Stimulated activated naive CD8-positive, alpha-beta T cell treated with anti-CD3 and anti-CD28 coated beads, Interleukin-15, amount 100 ng/mL, for 72 hours (primary cell): ENCODE measurements at regions not wholly inside any gene's neighbourhood (a gene's known extent, or its start where the extent isn't known, plus 50 kb on each side); places are given as distances from the start of the nearest gene placed in this dataset.

Source experiments
- ATAC-seq: fragments of 150-1000 bp; cut with Tn5 transposase; 2 replicates; pipeline ENCODE4 v1.10.0; 2021; ENCODE audit warnings: mild to moderate bottlenecking, moderate library complexity
- DNase-seq, 2 donors: peaks; one replicate each; pipeline ENCODE4 v3.0.0; 2021 to 2022
- H3K27ac Mint-ChIP-seq, 2 donors: one replicate each; pipeline ENCODE4 v1.8.0; 2022; ENCODE audit warnings: mild to moderate bottlenecking in 2 of 2, mixed read lengths in 2 of 2, moderate library complexity in 2 of 2
- H3K27me3 Mint-ChIP-seq: one replicate; pipeline ENCODE4 v1.8.0; 2022; ENCODE audit warnings: mixed read lengths
- H3K4me1 Mint-ChIP-seq: one replicate; pipeline ENCODE4 v1.8.0; 2022; ENCODE audit warnings: mild to moderate bottlenecking, mixed read lengths
- H3K4me3 Mint-ChIP-seq, 2 donors: one replicate each; pipeline ENCODE4 v1.8.0; 2022; ENCODE audit warnings: mild to moderate bottlenecking in 2 of 2, mixed read lengths in 2 of 2, moderate library complexity in 1 of 2
- H3K9me3 Mint-ChIP-seq, 2 donors: one replicate each; pipeline ENCODE4 v1.8.0; 2022; ENCODE audit warnings: mixed read lengths in 2 of 2

DNA sequence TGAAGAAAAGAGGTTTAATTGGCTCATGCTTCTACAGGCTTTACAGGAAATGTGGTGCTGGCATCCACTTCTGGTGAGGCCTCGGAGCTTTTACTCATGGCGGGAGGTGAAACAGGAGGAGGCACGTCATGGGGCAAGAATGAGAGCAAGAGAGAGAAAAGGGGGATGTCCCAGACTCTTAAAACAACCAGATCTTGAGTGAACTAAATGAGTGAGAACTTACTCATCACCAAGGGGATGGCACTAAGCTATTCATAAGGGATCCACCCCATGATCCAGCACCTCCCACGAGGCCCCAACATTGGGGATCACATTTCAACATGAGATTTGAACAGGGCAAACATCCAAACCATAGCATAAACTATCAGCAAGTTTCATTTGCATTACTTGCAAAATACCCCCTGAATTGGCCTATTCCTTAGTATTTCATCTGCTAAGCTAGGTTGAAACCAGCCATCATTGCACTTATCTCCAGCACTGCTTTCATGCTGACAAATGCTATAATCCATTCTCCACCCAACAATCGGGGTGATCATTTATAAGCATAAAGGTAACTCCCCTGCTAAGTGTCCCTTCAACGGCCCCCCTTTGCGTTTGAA, 179.0 kb downstream of the NOC3L start:
- H3K27me3 Mint-ChIP-seq: peaks cover 7% of the 10 kb centered on the region
- H3K9me3 Mint-ChIP-seq: peaks cover 0 to 3% of the 10 kb centered on the region in 2 donors
- H3K4me3 Mint-ChIP-seq: no peak overlapping the region
- H3K4me1 Mint-ChIP-seq: no peaks in the 10 kb centered on the region
- no peak overlapping the region for H3K27ac Mint-ChIP-seq
- ATAC-seq (peak; percentile 39), DNase-seq (no peak)

DNA sequence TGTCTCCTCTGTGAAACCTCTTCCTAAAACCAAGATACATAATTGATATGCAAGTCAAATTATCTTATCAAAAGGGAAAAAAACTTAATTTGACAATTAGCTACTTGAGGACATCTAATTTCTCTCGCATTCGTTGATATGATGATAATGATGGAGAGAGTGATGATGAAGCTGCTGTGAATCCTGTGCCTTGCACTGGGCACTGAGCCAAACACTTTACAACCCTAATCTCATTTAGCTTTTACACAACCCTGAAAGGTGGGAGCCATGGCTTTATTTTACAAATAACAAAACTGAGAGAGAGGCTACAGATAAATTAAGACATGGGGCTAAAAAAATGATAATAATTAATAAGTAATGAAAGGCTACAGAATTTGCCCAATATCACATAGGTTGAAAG, 176.0 kb downstream of the NOC3L start:
- Mint-ChIP-seq H3K27me3 (peaks cover 24% of the 10 kb centered on the region), H3K4me3 (no peak overlapping the region)

GRCh38 chr10:94192333-94192732, 170.4 kb downstream of the NOC3L start:
- Mint-ChIP-seq H3K9me3 (peaks cover 0 to 5% of the 10 kb centered on the region in 2 donors), H3K27me3 (peaks cover 17% of the 10 kb centered on the region), H3K27ac (no peak overlapping the region), H3K4me1 (no peaks in the 10 kb centered on the region), H3K4me3 (no peak overlapping the region)
- DNase-seq: no peak
- no peak for ATAC-seq

More for the DNA sequence above, 176.0 kb downstream of the NOC3L start:
- Mint-ChIP-seq H3K4me1 (no peaks in the 10 kb centered on the region), H3K27ac (no peak overlapping the region), H3K9me3 (peaks cover 0 to 8% of the 10 kb centered on the region in 2 donors)
- ATAC-seq (no peak), DNase-seq (no peak)

DNA sequence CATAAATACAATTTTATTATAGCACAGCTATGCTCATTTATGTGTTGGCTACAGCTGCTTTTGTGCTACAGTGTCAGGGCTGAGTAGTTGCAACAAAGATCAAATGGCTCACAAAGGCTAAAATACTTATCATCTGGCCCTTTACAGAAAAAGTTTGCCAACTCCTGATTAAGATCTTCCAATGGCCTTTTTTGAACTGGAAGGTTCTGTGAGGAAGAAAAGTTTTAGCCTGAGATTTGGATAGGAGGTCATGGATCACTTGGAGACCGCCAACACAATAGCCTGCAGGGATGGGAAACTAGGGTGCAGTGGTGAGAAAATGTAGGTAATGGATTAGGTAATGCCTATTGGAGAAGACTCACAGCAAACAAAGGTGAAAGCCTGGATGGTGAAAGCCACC, 169.8 kb downstream of the NOC3L start:
- Mint-ChIP-seq H3K9me3 (peaks cover 0 to 5% of the 10 kb centered on the region in 2 donors), H3K4me3 (no peak overlapping the region), H3K27me3 (peaks cover 17% of the 10 kb centered on the region), H3K4me1 (no peaks in the 10 kb centered on the region), H3K27ac (no peak overlapping the region)
- DNase-seq (no peak), ATAC-seq (no peak)

DNA sequence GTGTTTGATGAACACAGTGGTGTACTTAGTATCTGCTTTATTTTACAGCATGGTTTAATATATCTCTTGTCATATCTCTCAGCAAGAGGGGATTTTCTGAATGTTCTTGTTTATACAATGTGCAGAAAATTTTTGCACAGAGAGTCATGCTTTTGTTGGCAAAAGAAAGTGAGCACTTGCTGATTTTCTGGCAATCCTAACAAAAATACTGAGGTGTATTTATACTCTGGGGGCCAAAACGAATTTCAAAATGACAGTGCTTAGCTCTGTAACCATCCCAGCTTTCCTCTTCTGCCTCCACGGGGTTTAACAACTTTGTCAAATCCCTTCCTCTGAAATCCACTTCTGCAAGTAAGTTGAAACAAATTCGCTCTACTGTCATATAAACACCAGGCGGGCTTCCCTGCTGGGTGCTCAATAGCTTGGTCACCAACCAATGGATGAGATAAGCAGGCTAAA, 169.2 kb downstream of the NOC3L start:
- Mint-ChIP-seq H3K27ac (no peak overlapping the region), H3K9me3 (peaks cover 0 to 5% of the 10 kb centered on the region in 2 donors), H3K4me1 (no peaks in the 10 kb centered on the region), H3K4me3 (no peak overlapping the region), H3K27me3 (peaks cover 17% of the 10 kb centered on the region)
- DNase-seq: no peak
- no peak for ATAC-seq

GRCh38 chr10:94194256-94194655, 168.5 kb downstream of the NOC3L start:
- Mint-ChIP-seq H3K27ac (no peak overlapping the region), H3K27me3 (peaks cover 14% of the 10 kb centered on the region), H3K9me3 (peaks cover 0 to 5% of the 10 kb centered on the region in 2 donors), H3K4me3 (no peak overlapping the region), H3K4me1 (no peaks in the 10 kb centered on the region)
- no peak for DNase-seq
- no peak for ATAC-seq

DNA sequence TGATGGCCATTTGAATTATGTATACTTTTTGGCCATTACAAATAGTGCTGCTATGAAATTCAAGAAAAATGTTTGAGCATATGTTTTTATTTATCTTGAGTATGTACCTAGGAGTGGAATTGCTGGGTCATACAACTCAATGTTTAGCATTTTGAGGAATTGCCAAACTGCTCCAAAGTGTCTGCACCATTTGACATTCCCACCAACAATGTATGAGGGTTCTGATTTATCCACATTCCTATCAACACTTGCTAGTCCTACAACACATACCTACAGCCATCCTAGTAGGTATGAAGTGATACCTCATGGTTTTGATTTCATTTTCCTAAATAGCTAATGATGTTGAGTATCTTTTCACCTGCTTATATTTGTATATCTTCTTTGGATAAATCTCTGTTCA, 165.5 kb downstream of the NOC3L start:
- no peaks in the 10 kb centered on the region for H3K4me1 Mint-ChIP-seq
- no peaks in the 10 kb centered on the region for H3K27me3 Mint-ChIP-seq
- no peaks in the 10 kb centered on the region for H3K9me3 Mint-ChIP-seq
- no peak overlapping the region for H3K4me3 Mint-ChIP-seq
- ATAC-seq: no peak
- no peak overlapping the region for H3K27ac Mint-ChIP-seq
- no peak for DNase-seq

DNA sequence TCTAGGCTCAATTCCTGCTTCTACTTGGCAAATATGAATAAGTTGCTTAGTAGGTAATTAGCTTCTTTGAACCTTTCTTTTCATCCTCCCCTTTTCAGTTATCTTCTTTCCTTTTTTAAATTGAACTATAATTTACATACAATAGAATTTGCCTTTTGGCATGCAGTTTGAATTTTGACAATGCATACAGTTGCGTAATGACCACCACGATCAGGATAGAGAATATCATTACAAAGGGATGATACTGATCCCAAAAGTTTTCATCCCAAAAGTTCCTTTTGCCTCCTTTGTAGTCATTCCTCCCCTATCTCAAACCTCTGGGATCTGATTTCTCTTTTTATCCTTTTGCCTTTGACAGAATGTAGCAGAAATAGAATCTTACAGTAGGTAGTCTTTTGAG, 164.4 kb downstream of the NOC3L start:
- no peaks in the 10 kb centered on the region for H3K27me3 Mint-ChIP-seq

GRCh38 chr10:94199565-94199964, 163.2 kb downstream of the NOC3L start:
- Mint-ChIP-seq H3K27me3 (peaks cover 11% of the 10 kb centered on the region), H3K4me3 (no peak overlapping the region), H3K4me1 (no peaks in the 10 kb centered on the region), H3K27ac (no peak overlapping the region), H3K9me3 (no peaks in the 10 kb centered on the region)
- ATAC-seq (no peak), DNase-seq (no peak)

More for the DNA sequence above, 164.4 kb downstream of the NOC3L start:
- Mint-ChIP-seq H3K4me1 (no peaks in the 10 kb centered on the region), H3K4me3 (no peak overlapping the region), H3K9me3 (no peaks in the 10 kb centered on the region), H3K27ac (no peak overlapping the region)
- ATAC-seq: no peak
- DNase-seq: no peak

- Mint-ChIP-seq H3K4me3 (no peak overlapping the region), H3K4me1 (no peaks in the 10 kb centered on the region)
Observed at GRCh38 chr10:94200146-94200837, 162.4 kb downstream of the NOC3L start.

DNA sequence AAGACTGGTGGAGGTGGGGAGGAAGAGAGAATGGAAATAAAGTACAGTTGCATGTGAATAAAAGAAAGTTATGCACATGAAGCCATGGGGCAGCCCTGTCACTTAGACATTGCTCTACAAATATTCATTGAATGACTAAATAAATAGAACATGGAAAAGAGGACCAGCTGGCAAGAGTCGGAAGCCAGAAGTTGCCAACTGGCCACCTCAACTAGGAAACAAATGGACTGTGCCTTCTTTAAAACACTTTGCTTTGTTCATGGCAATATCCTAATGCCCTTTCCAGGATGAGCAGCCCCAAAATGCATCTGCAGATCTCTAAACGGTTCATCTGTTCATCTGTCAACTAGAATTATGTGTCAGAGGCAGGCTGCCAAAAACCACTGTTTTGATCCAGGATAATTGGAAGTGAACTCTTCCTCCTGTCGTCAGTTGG, 157.3 kb downstream of the NOC3L start:
- Mint-ChIP-seq H3K27ac (no peak overlapping the region), H3K4me3 (no peak overlapping the region), H3K27me3 (peaks cover 11% of the 10 kb centered on the region), H3K9me3 (no peaks in the 10 kb centered on the region), H3K4me1 (no peaks in the 10 kb centered on the region)
- DNase-seq (no peak), ATAC-seq (no peak)

More at GRCh38 chr10:94200146-94200837, 162.4 kb downstream of the NOC3L start:
- no peak for DNase-seq
- no peak for ATAC-seq
- H3K27ac Mint-ChIP-seq: no peak overlapping the region
- no peaks in the 10 kb centered on the region for H3K9me3 Mint-ChIP-seq
- H3K27me3 Mint-ChIP-seq: peaks cover 11% of the 10 kb centered on the region

- peaks cover 11% of the 10 kb centered on the region for H3K27me3 Mint-ChIP-seq
- no peaks in the 10 kb centered on the region for H3K9me3 Mint-ChIP-seq
- no peak overlapping the region for H3K27ac Mint-ChIP-seq
- no peak for DNase-seq
- no peaks in the 10 kb centered on the region for H3K4me1 Mint-ChIP-seq
- no peak overlapping the region for H3K4me3 Mint-ChIP-seq
- no peak for ATAC-seq
Observed at GRCh38 chr10:94206176-94206575, 156.6 kb downstream of the NOC3L start.

- no peak for DNase-seq
- H3K27ac Mint-ChIP-seq: no peak overlapping the region
- H3K4me3 Mint-ChIP-seq: no peak overlapping the region
- no peak for ATAC-seq
- H3K27me3 Mint-ChIP-seq: peaks cover 11% of the 10 kb centered on the region
- H3K4me1 Mint-ChIP-seq: no peaks in the 10 kb centered on the region
- H3K9me3 Mint-ChIP-seq: no peaks in the 10 kb centered on the region
Observed at GRCh38 chr10:94208315-94208714, 154.4 kb downstream of the NOC3L start.

DNA sequence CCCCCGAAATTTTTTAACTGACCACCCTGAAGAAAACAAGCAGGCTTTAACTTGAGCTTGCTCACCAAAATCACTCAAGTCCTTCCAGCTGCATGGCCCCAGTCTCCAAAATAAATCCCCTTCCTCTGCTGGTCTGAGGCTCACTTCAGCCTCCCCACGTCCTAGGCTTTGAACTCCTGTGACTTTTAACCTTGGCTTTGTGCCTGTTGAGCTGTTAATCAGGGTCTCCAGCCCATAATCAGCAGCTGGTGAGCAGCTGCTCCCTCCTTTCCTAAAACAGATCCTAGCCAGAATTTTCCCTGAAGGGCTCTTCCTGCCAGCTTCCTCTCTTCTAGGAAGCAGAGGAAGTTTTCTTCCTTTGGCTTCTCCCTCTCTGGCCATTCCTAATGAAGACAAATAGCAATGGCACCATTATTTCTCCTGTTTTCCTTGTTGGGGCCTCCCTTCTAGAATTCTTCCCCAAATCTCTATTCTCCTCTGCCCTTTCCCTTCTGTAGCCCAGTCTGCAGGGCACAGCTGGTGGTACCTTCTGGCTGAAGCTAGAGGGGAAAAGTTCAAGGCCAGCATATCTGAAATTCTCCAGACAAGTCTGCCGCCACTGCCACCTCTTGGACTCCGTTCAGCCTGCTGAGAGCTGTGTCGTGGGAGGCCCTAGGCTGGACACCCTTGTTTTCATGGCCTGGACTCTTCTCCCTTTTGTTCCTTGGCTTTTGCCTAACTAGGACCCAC, 152.1 kb downstream of the NOC3L start:
- Mint-ChIP-seq H3K27me3 (no peaks in the 10 kb centered on the region), H3K4me3 (no peak overlapping the region), H3K27ac (no peak overlapping the region), H3K9me3 (no peaks in the 10 kb centered on the region), H3K4me1 (no peaks in the 10 kb centered on the region)
- no peak for DNase-seq
- ATAC-seq: no peak

DNA sequence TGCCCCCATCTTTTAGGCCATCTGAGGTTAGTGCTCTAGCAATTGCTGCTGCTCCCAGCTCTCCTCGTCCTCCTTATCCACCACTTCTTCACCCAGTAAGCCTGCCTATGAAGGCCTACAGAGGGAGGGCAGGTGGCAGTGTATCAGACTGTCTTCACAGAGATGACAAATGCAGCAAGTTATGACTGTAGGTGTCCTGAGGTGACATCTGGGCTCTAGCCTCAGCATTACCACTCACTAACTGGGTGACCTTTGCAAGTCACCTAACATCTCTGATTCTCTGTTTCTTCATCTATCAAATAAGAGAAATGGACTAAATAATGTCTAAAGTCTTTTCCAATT, 151.6 kb downstream of the NOC3L start:
- Mint-ChIP-seq H3K27ac (no peak overlapping the region), H3K27me3 (no peaks in the 10 kb centered on the region), H3K4me1 (no peaks in the 10 kb centered on the region), H3K9me3 (no peaks in the 10 kb centered on the region), H3K4me3 (no peak overlapping the region)
- ATAC-seq: no peak
- DNase-seq: no peak

GRCh38 chr10:94213001-94213530, 149.7 kb downstream of the NOC3L start:
- no peaks in the 10 kb centered on the region for H3K4me1 Mint-ChIP-seq
- no peak for ATAC-seq
- no peaks in the 10 kb centered on the region for H3K9me3 Mint-ChIP-seq
- no peak for DNase-seq
- H3K27ac Mint-ChIP-seq: peak overlapping the region in 1 of 2 donors; percentile 22
- H3K4me3 Mint-ChIP-seq: no peak overlapping the region
- H3K27me3 Mint-ChIP-seq: no peaks in the 10 kb centered on the region
